ENCODE measurements at regions not wholly inside any gene's neighbourhood (a gene's known extent, or its start where the extent isn't known, plus 50 kb on each side); places are given as distances from the start of the nearest gene placed in this dataset.

GRCh38 chr1:234927971-234928640 is 200.5 kb downstream of the TOMM20 start:
- peaks cover 2% of the 10 kb centered on the region for H3K79me2 ChIP-seq (ENCODE audit: control insufficient read depth, insufficient read depth, low read length, poor library complexity)
- no peaks in the 10 kb centered on the region for H3K36me3 ChIP-seq (ENCODE audit: control insufficient read depth in 1 of 2, insufficient read depth in 2 of 2, low read length in 2 of 2)
- no peak overlapping the region for H4K8ac ChIP-seq (ENCODE audit: low read depth, low read length)
- H3K18ac ChIP-seq (ENCODE audit: low read length), result no peak overlapping the region
- peak overlapping the region; percentile 85 for H4K91ac ChIP-seq (ENCODE audit: low read depth, low read length)
- peaks cover 29% of the 10 kb centered on the region for H3K79me1 ChIP-seq (ENCODE audit: low read length)
- H2AK5ac ChIP-seq (ENCODE audit: low read length), result peak overlapping the region; percentile 71
- H3K27ac ChIP-seq (ENCODE audit: low read depth, low read length), result no peak overlapping the region
- H2AFZ ChIP-seq (ENCODE audit: insufficient read depth, low read length, poor library complexity), result no peak overlapping the region
- peak overlapping the region; percentile 38 for H3K14ac ChIP-seq (ENCODE audit: low read length)
- DNase-seq, result no peak
- no peak overlapping the region for H3K4me3 ChIP-seq (ENCODE audit: low read depth, low read length)
- H3K23ac ChIP-seq (ENCODE audit: low read length), result no peak overlapping the region
- H2BK12ac ChIP-seq (ENCODE audit: low read length), result peak overlapping the region; percentile 98
- WGBS (ENCODE audit: extremely low coverage, insufficient coverage, insufficient read length), result no CpG with 5 or more reads among the region's 10 CpGs
- H3K4me1 ChIP-seq (ENCODE audit: control insufficient read depth in 1 of 2, insufficient read depth in 2 of 2, low read length in 2 of 2), result peaks cover 16 to 23% of the 10 kb centered on the region in 2 experiments
- no peak overlapping the region for H4K12ac ChIP-seq (ENCODE audit: low read depth, low read length)
- H2BK120ac ChIP-seq (ENCODE audit: insufficient read depth, low read length, poor library complexity), result peak overlapping the region; percentile 92
- H3K9me3 ChIP-seq (ENCODE audit: insufficient read depth, low read depth, low read length), result no peaks in the 10 kb centered on the region
- H3K4ac ChIP-seq (ENCODE audit: low read depth, low read length), result no peak overlapping the region
- no peak overlapping the region for H3K4me2 ChIP-seq (ENCODE audit: low read length)
- H3K9ac ChIP-seq (ENCODE audit: low read length), result no peak overlapping the region
- peak overlapping the region; percentile 20 for H2BK5ac ChIP-seq (ENCODE audit: low read depth, low read length, poor library complexity)
- no peaks in the 10 kb centered on the region for H3K27me3 ChIP-seq (ENCODE audit: insufficient read depth, low read length)

GRCh38 chr1:234927312-234927970 is 201.2 kb downstream of the TOMM20 start:
- DNase-seq, result no peak
- Histone ChIP-seq H3K18ac (ENCODE audit: low read length) (peak overlapping the region; percentile 79), H3K23ac (ENCODE audit: low read length) (no peak overlapping the region), H3K4me3 (ENCODE audit: low read depth, low read length) (no peak overlapping the region), H3K27ac (ENCODE audit: low read depth, low read length) (no peak overlapping the region), H3K9ac (ENCODE audit: low read length) (no peak overlapping the region), H3K36me3 (ENCODE audit: control insufficient read depth in 1 of 2, insufficient read depth in 2 of 2, low read length in 2 of 2) (no peaks in the 10 kb centered on the region), H3K4me1 (ENCODE audit: control insufficient read depth in 1 of 2, insufficient read depth in 2 of 2, low read length in 2 of 2) (peaks cover 16 to 24% of the 10 kb centered on the region in 2 experiments), H3K9me3 (ENCODE audit: insufficient read depth, low read depth, low read length) (no peaks in the 10 kb centered on the region), H3K14ac (ENCODE audit: low read length) (peak overlapping the region; percentile 91), H3K4me2 (ENCODE audit: low read length) (no peak overlapping the region), H2BK5ac (ENCODE audit: low read depth, low read length, poor library complexity) (peak overlapping the region; percentile 62), H2AK5ac (ENCODE audit: low read length) (peak overlapping the region; percentile 99), H4K8ac (ENCODE audit: low read depth, low read length) (peak overlapping the region; percentile 66), H3K79me1 (ENCODE audit: low read length) (peaks cover 29% of the 10 kb centered on the region), H4K91ac (ENCODE audit: low read depth, low read length) (peak overlapping the region; percentile 85), H2BK120ac (ENCODE audit: insufficient read depth, low read length, poor library complexity) (peak overlapping the region; percentile 92), H4K12ac (ENCODE audit: low read depth, low read length) (no peak overlapping the region), H2AFZ (ENCODE audit: insufficient read depth, low read length, poor library complexity) (peak overlapping the region; percentile 52), H3K4ac (ENCODE audit: low read depth, low read length) (peak overlapping the region; percentile 44), H3K27me3 (ENCODE audit: insufficient read depth, low read length) (no peaks in the 10 kb centered on the region), H2BK12ac (ENCODE audit: low read length) (peak overlapping the region; percentile 98), H3K79me2 (ENCODE audit: control insufficient read depth, insufficient read depth, low read length, poor library complexity) (peaks cover 2% of the 10 kb centered on the region)
- WGBS (ENCODE audit: extremely low coverage, insufficient coverage, insufficient read length), result no CpG with 5 or more reads among the region's 10 CpGs

- Histone ChIP-seq H2BK120ac (ENCODE audit: insufficient read depth, low read length, poor library complexity) (peak overlapping the region; percentile 92), H3K4me1 (ENCODE audit: control insufficient read depth in 1 of 2, insufficient read depth in 2 of 2, low read length in 2 of 2) (peaks cover 19 to 27% of the 10 kb centered on the region in 2 experiments), H3K27me3 (ENCODE audit: insufficient read depth, low read length) (no peaks in the 10 kb centered on the region), H3K4ac (ENCODE audit: low read depth, low read length) (peak overlapping the region; percentile 63), H4K12ac (ENCODE audit: low read depth, low read length) (no peak overlapping the region), H3K9ac (ENCODE audit: low read length) (no peak overlapping the region), H2BK12ac (ENCODE audit: low read length) (peak overlapping the region; percentile 98), H3K36me3 (ENCODE audit: control insufficient read depth in 1 of 2, insufficient read depth in 2 of 2, low read length in 2 of 2) (no peaks in the 10 kb centered on the region), H3K14ac (ENCODE audit: low read length) (peak overlapping the region; percentile 91), H3K79me2 (ENCODE audit: control insufficient read depth, insufficient read depth, low read length, poor library complexity) (peaks cover 2% of the 10 kb centered on the region), H3K4me2 (ENCODE audit: low read length) (peak overlapping the region; percentile 25), H2BK5ac (ENCODE audit: low read depth, low read length, poor library complexity) (peak overlapping the region; percentile 84), H3K27ac (ENCODE audit: low read depth, low read length) (peak overlapping the region; percentile 91), H3K79me1 (ENCODE audit: low read length) (peaks cover 30% of the 10 kb centered on the region), H3K4me3 (ENCODE audit: low read depth, low read length) (no peak overlapping the region), H4K91ac (ENCODE audit: low read depth, low read length) (peak overlapping the region; percentile 85), H4K8ac (ENCODE audit: low read depth, low read length) (peak overlapping the region; percentile 66), H3K18ac (ENCODE audit: low read length) (peak overlapping the region; percentile 79), H2AFZ (ENCODE audit: insufficient read depth, low read length, poor library complexity) (peak overlapping the region; percentile 32), H2AK5ac (ENCODE audit: low read length) (peak overlapping the region; percentile 99), H3K23ac (ENCODE audit: low read length) (no peak overlapping the region), H3K9me3 (ENCODE audit: insufficient read depth, low read depth, low read length) (no peaks in the 10 kb centered on the region)
- WGBS (ENCODE audit: extremely low coverage, insufficient coverage, insufficient read length), result no CpG with 5 or more reads among the region's 20 CpGs
- peak in 1 of 2 donors; percentile 26 for DNase-seq
These were observed 201.9 kb downstream of the TOMM20 start for GRCh38 chr1:234926559-234927311.

GRCh38 chr1:234926264-234926558 is 202.4 kb downstream of the TOMM20 start:
- Histone ChIP-seq H3K27me3 (ENCODE audit: insufficient read depth, low read length) (no peaks in the 10 kb centered on the region), H3K36me3 (ENCODE audit: control insufficient read depth in 1 of 2, insufficient read depth in 2 of 2, low read length in 2 of 2) (no peaks in the 10 kb centered on the region), H3K27ac (ENCODE audit: low read depth, low read length) (peak overlapping the region; percentile 91), H3K79me2 (ENCODE audit: control insufficient read depth, insufficient read depth, low read length, poor library complexity) (peaks cover 2% of the 10 kb centered on the region), H3K4me2 (ENCODE audit: low read length) (peak overlapping the region; percentile 25), H3K4ac (ENCODE audit: low read depth, low read length) (peak overlapping the region; percentile 1), H2BK5ac (ENCODE audit: low read depth, low read length, poor library complexity) (peak overlapping the region; percentile 84), H4K12ac (ENCODE audit: low read depth, low read length) (no peak overlapping the region), H3K23ac (ENCODE audit: low read length) (no peak overlapping the region), H3K18ac (ENCODE audit: low read length) (peak overlapping the region; percentile 63), H3K4me1 (ENCODE audit: control insufficient read depth in 1 of 2, insufficient read depth in 2 of 2, low read length in 2 of 2) (peaks cover 20 to 32% of the 10 kb centered on the region in 2 experiments), H2AK5ac (ENCODE audit: low read length) (no peak overlapping the region), H2AFZ (ENCODE audit: insufficient read depth, low read length, poor library complexity) (peak overlapping the region; percentile 32), H2BK12ac (ENCODE audit: low read length) (peak overlapping the region; percentile 98), H3K9ac (ENCODE audit: low read length) (no peak overlapping the region), H3K9me3 (ENCODE audit: insufficient read depth, low read depth, low read length) (no peaks in the 10 kb centered on the region), H3K14ac (ENCODE audit: low read length) (peak overlapping the region; percentile 16), H3K79me1 (ENCODE audit: low read length) (peaks cover 30% of the 10 kb centered on the region), H2BK120ac (ENCODE audit: insufficient read depth, low read length, poor library complexity) (peak overlapping the region; percentile 92), H4K8ac (ENCODE audit: low read depth, low read length) (no peak overlapping the region), H4K91ac (ENCODE audit: low read depth, low read length) (peak overlapping the region; percentile 85), H3K4me3 (ENCODE audit: low read depth, low read length) (no peak overlapping the region)
- WGBS (ENCODE audit: extremely low coverage, insufficient coverage, insufficient read length), result no CpG with 5 or more reads among the region's 4 CpGs
- DNase-seq, result peak; percentile 26 to 48
